ENCODE measurements at regions not wholly inside any gene's neighbourhood (a gene's known extent, or its start where the extent isn't known, plus 50 kb on each side); places are given as distances from the start of the nearest gene placed in this dataset.
"Not testable (repeated sequence)": the region's sequence is repeated elsewhere in the genome, so short reads cannot be mapped to it uniquely, and the experiment has no call there.

- no peak for DNase-seq (ENCODE audit: low read depth)
Measured at GRCh38 chr9:78122631-78123030, 91.0 kb upstream of the GNAQ start.

DNA sequence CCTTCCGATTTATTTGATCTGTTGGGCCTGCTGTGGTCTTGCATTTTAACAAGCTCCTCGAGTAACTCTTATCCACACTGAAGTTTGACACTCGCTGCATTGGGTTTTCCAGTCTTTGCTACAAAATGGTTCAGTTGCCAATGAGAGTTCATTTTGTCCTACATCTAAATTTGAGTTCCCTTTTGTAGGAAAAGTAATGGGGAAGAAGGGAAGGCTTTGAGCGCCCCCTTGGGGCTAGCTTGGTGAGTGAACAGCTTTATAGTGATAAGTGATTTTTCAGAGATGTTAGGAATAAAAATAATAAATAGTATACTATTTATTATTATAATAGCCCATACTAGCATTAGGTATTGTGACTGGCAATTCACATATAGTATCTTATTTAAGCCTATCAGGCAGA, 89.9 kb upstream of the GNAQ start:
- DNase-seq (ENCODE audit: low read depth) = peak; percentile 14

- no peak for DNase-seq (ENCODE audit: low read depth)
Measured at GRCh38 chr9:78118742-78119473, 87.3 kb upstream of the GNAQ start.

- DNase-seq (ENCODE audit: low read depth) = no peak
Measured at GRCh38 chr9:78115073-78115472, 83.5 kb upstream of the GNAQ start.

GRCh38 chr9:78114581-78114980, 83.0 kb upstream of the GNAQ start:
- DNase-seq (ENCODE audit: low read depth) = no peak

- DNase-seq (ENCODE audit: low read depth) = no peak
Measured at GRCh38 chr9:78112406-78112805, 80.8 kb upstream of the GNAQ start.

DNA sequence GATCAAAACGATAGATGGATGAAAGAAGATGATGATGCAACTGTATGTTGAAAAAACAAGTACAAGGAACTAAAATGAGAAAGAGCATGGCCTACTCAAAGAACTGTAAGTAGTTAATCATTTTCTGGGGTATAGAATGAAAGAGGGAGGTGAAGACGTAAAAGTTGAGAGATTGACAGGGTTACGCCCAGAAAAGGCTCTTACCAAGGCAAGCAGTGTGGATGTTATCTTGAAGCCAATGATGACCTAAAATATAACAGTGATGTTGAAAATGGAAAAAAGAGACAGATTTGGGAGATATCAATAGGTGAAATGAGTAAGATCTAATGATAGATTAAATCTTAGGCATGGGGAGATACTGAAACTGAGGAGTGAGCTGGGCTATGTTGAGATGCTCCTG, 80.4 kb upstream of the GNAQ start:
- DNase-seq (ENCODE audit: low read depth) = no peak

DNA sequence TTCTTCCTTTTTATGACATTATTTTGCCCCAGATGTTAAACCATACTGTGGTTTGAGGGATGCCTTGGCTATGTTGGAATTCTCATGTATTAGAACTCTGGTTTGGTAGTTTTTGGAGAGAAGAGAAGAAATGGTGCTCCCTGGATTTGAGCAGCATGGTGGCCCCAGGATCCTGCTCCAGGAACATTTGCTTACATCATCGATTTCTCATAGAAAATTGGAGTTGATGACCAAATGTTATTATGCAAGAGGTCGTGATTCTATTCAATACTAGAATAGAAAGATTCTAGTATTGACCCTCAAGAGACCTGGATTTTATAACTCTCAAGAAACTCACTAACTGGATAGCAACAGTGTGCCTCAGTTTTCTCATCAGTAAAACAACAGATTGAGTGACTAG, 77.5 kb upstream of the GNAQ start:
- DNase-seq (ENCODE audit: low read depth) = no peak

- not testable (repeated sequence) for DNase-seq (ENCODE audit: low read depth)
Measured at GRCh38 chr9:78106586-78106985, 75.0 kb upstream of the GNAQ start.

DNA sequence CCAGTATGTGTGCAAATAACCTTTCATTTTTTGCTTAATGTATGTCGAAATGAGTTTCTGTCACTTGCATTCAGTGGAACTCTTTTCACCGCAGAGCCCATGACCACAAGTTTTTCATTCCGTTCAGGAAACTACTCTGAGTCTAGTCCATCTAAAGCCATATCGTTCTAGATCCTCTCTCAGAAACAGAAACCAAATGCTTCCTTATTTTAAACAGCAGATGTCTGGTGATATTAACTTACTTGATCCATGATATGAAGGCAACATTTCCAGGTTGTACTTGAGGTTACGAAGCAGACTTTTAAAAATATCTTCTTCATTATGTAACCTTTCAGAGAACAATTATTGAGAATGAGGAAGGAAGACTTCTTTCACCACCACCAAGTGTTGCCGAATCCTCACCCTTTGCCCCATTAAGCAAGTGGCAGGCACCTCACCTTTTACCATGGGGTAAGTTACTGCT, 72.4 kb upstream of the GNAQ start:
- DNase-seq (ENCODE audit: low read depth) = no peak

GRCh38 chr9:78101247-78101646, 69.6 kb upstream of the GNAQ start:
- no peak for DNase-seq (ENCODE audit: low read depth)

GRCh38 chr9:78097541-78097940, 65.9 kb upstream of the GNAQ start:
- DNase-seq (ENCODE audit: low read depth) = no peak

- no peak for DNase-seq (ENCODE audit: low read depth)
Measured at GRCh38 chr9:78091731-78092130, 60.1 kb upstream of the GNAQ start.

- DNase-seq (ENCODE audit: low read depth) = no peak
Measured at GRCh38 chr9:78089111-78089510, 57.5 kb upstream of the GNAQ start.

- not testable (repeated sequence) for DNase-seq (ENCODE audit: low read depth)
Measured at GRCh38 chr9:78088190-78088589, 56.6 kb upstream of the GNAQ start.

Data from activated gamma-delta T cell treated with anti-CD3 and anti-CD28 coated beads, Interleukin-2, amount 50 U/mL, for 16 hours (primary cell).